Ovary (tissue), 3 donors: ENCODE measurements at regions not wholly inside any gene's neighbourhood (a gene's known extent, or its start where the extent isn't known, plus 50 kb on each side); places are given as distances from the start of the nearest gene placed in this dataset.

Experiments
- EP300 ChIP-seq: sonication (generic); formaldehyde crosslinking; IDR thresholded peaks from one replicate; pipeline ENCODE4 v1.6.1; 2017; ENCODE audit warnings: antibody characterized with exemption
- POLR2A ChIP-seq: fragments of 450-650 bp; IDR thresholded peaks from one replicate; pipeline ENCODE4 v1.6.1; 2017; ENCODE audit warnings: antibody characterized with exemption, mild to moderate bottlenecking, moderate library complexity
- TF ChIP-seq, protein P1 (sequence below), 3 donors: fragments of 450-650 bp in 2 of 3; fragments of 200-600 bp in 1 of 3; IDR thresholded peaks; one replicate each; pipeline versions ENCODE4 v1.5.1 to v1.8.0; 2016 to 2022; ENCODE audit warnings: antibody characterized with exemption in 3 of 3, mild to moderate bottlenecking in 1 of 3
- donor health status: DM: no; HTN: no; CAD: no.

DNA sequence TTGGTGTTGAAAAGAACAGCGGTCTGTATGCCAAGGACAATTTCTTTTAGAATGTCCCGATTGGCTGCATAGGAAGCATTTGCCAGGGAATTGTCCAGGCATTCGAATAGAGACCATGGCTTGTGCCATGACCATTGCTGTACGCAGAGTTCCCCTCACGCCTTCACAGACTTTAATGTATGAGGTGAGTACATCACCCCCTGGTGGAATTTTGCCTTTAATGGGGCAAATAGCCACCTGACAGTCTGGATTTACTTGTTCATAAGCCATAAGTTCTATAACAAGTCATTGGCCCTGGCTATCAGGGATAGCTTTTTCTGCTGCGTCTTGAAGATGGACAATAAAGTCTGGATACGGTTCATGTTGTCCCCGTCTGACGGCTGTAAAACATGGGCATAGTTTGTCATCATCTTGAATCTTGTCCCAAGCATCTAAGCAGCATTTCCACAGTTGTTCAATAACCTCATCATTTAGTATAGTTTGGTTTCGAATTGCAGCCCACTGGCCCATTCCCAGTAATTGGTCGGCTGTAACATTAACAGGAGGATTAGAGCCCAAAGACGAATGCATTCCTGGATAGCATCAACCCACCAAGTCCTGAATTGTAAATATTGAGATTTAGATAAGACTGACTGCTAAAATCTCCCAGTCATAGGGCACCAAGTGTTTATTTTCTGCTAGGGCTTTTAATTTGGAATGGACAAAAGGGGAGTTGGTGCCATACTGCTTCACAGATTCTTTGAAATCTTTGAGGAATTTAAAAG is 67.7 kb upstream of the ARL4D start:
- TF ChIP-seq EP300 (no peak), POLR2A (no peak)
- TF ChIP-seq, protein P1, sequence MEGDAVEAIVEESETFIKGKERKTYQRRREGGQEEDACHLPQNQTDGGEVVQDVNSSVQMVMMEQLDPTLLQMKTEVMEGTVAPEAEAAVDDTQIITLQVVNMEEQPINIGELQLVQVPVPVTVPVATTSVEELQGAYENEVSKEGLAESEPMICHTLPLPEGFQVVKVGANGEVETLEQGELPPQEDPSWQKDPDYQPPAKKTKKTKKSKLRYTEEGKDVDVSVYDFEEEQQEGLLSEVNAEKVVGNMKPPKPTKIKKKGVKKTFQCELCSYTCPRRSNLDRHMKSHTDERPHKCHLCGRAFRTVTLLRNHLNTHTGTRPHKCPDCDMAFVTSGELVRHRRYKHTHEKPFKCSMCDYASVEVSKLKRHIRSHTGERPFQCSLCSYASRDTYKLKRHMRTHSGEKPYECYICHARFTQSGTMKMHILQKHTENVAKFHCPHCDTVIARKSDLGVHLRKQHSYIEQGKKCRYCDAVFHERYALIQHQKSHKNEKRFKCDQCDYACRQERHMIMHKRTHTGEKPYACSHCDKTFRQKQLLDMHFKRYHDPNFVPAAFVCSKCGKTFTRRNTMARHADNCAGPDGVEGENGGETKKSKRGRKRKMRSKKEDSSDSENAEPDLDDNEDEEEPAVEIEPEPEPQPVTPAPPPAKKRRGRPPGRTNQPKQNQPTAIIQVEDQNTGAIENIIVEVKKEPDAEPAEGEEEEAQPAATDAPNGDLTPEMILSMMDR (IDR thresholded peaks at IDR 0.05): no peak
